HCT116 (cell line): ENCODE measurements at regions not wholly inside any gene's neighbourhood (a gene's known extent, or its start where the extent isn't known, plus 50 kb on each side); places are given as distances from the start of the nearest gene placed in this dataset.

Experiments
- ATAC-seq: fragments of 200-7000 bp; cut with Tn5 transposase; 2 replicates; pipeline ENCODE4 v1.9.1; 2020; ENCODE audit warnings: mild to moderate bottlenecking, moderate library complexity
- BruUV-seq: library from RNA; stranded (reverse); fragments of 400-500 nt; replicated peaks from 2 replicates; lab custom pipeline; 2021; lab: Mats Ljungman, UMichigan
- CTCF ChIA-PET: fragments of 300-600 bp; sonication (Branson Sonifier 250); formaldehyde crosslinking; loops from one replicate; lab custom pipeline; 2021; ENCODE audit warnings: antibody characterized with exemption; lab: Charles Lee
- POLR2A ChIA-PET: fragments of 300-600, 350-600 bp; sonication (Branson Sonifier 250); formaldehyde crosslinking; loops from one replicate; lab custom pipeline; 2021; ENCODE audit warnings: antibody characterized with exemption; lab: Charles Lee
- RAD21 ChIA-PET, 2 experiments: fragments of 300-600 bp; sonication (Branson Sonifier 250); formaldehyde crosslinking; loops; one replicate each; lab custom pipeline; 2023; ENCODE audit warnings: low total read pairs in 2 of 2; ENCODE audit not compliant: uncharacterized antibody in 2 of 2, unreplicated experiment in 2 of 2, low non-redundant PET in 1 of 2; lab: Charles Lee
- DNase-seq: peaks from one replicate; pipeline ENCODE4 v3.0.0-alpha.2; 2010; ENCODE audit warnings: low read depth, low spot score
- H2AFZ ChIP-seq: fragments of 200-600 bp; shearing (Covaris generic), sonication (generic); 2 replicates; pipeline ENCODE4 v1.6.1; 2017; ENCODE audit warnings: low read depth, mixed run types, mixed read lengths, antibody characterized with exemption, low read length; ENCODE audit not compliant: poor library complexity, severe bottlenecking
- H3K27ac ChIP-seq: 2 replicates; pipeline ENCODE4 v1.5.1; 2012; ENCODE audit warnings: low read depth, low read length
- H3K27me3 ChIP-seq: fragments of 200-600 bp; sonication (generic); 2 replicates; pipeline ENCODE4 v1.6.1; 2016; ENCODE audit warnings: mixed run types, low read length, mixed read lengths; ENCODE audit not compliant: insufficient read depth
- H3K36me3 ChIP-seq, 2 experiments: fragments of 200-500 bp in 1 of 2; fragments of 200-600 bp in 1 of 2; sonication (Bioruptor generic) in 1 of 2; sonication (generic) in 1 of 2; 2 replicates each; pipeline versions ENCODE4 v1.5.1 to v1.6.1; 2014 to 2016; ENCODE audit warnings: low read length in 2 of 2, inconsistent platforms in 1 of 2, mixed read lengths in 1 of 2, mixed run types in 1 of 2; ENCODE audit not compliant: insufficient read depth in 2 of 2, control insufficient read depth in 1 of 2
- H3K4me1 ChIP-seq, 2 experiments: fragments of 200-600 bp in 1 of 2; sonication (generic) in 1 of 2; 2 replicates each; pipeline versions ENCODE4 v1.5.1 to v1.6.1; 2012 to 2017; ENCODE audit warnings: low read length in 2 of 2, inconsistent platforms in 1 of 2, mild to moderate bottlenecking in 1 of 2, mixed read lengths in 1 of 2, mixed run types in 1 of 2, moderate library complexity in 1 of 2; ENCODE audit not compliant: insufficient read depth in 2 of 2, control insufficient read depth in 1 of 2
- H3K4me2 ChIP-seq: fragments of 200-600 bp; sonication (generic); 2 replicates; pipeline ENCODE4 v1.6.1; 2017; ENCODE audit warnings: mixed run types, low read length, mixed read lengths
- H3K4me3 ChIP-seq, 2 experiments: fragments of 200-600 bp in 1 of 2; sonication (generic) in 1 of 2; replicated peaks in 1 of 2; 2 replicates each; pipeline ENCODE4 v1.5.1; 2011 to 2016; ENCODE audit warnings: low read length in 2 of 2, control low read depth in 1 of 2, low read depth in 1 of 2, mild to moderate bottlenecking in 1 of 2, mixed read lengths in 1 of 2, mixed run types in 1 of 2
- H3K79me2 ChIP-seq: fragments of 200-600 bp; sonication (generic); 2 replicates; pipeline ENCODE4 v1.6.1; 2017; ENCODE audit warnings: mild to moderate bottlenecking, mixed run types, low read length, moderate library complexity, mixed read lengths; ENCODE audit not compliant: insufficient read depth
- H3K9ac ChIP-seq: fragments of 200-600 bp; sonication (generic); 2 replicates; pipeline ENCODE4 v1.6.1; 2016; ENCODE audit warnings: low read length, mixed read lengths
- H3K9me2 ChIP-seq: fragments of 200-600 bp; sonication (generic), shearing (Covaris generic); 2 replicates; pipeline ENCODE4 v1.6.1; 2017; ENCODE audit warnings: mixed run types, mild to moderate bottlenecking, moderate library complexity; ENCODE audit not compliant: insufficient read depth
- H3K9me3 ChIP-seq, 2 experiments: fragments of 200-500 bp in 1 of 2; fragments of 200-600 bp in 1 of 2; sonication (Bioruptor generic) in 1 of 2; sonication (generic) in 1 of 2; 2 replicates each; pipeline ENCODE4 v1.6.1; 2014 to 2017; ENCODE audit warnings: low read length in 2 of 2, mixed read lengths in 2 of 2, inconsistent platforms in 1 of 2, low read depth in 1 of 2, mild to moderate bottlenecking in 1 of 2, mixed run types in 1 of 2, moderate library complexity in 1 of 2; ENCODE audit not compliant: control insufficient read depth in 1 of 2, insufficient read depth in 1 of 2
- H4K20me1 ChIP-seq: fragments of 200-600 bp; sonication (generic), shearing (Covaris generic); 2 replicates; pipeline ENCODE4 v1.6.1; 2017; ENCODE audit warnings: mixed run types, mild to moderate bottlenecking, moderate library complexity; ENCODE audit not compliant: insufficient read depth
- CBX3 ChIP-seq: IDR thresholded peaks from 2 replicates; pipeline ENCODE4 v1.6.1; 2012; ENCODE audit warnings: low read depth
- CEBPB ChIP-seq: IDR thresholded peaks from 2 replicates; pipeline ENCODE4 v1.6.1; 2012; ENCODE audit warnings: low read depth
- CTCF ChIP-seq, 3 experiments: fragments of 200-600 bp in 1 of 3; sonication (generic) in 1 of 3; IDR thresholded peaks in 2 of 3; conservative IDR thresholded peaks in 1 of 3; 2 replicates each; pipeline ENCODE4 v1.5.1; 2012 to 2017; ENCODE audit warnings: low read depth in 2 of 3, low read length in 2 of 3, antibody characterized with exemption in 1 of 3, borderline replicate concordance in 1 of 3, control low read depth in 1 of 3, mild to moderate bottlenecking in 1 of 3, mixed read lengths in 1 of 3, mixed run types in 1 of 3, moderate library complexity in 1 of 3; ENCODE audit not compliant: insufficient read depth in 1 of 3
- POLR2A ChIP-seq: IDR thresholded peaks from 2 replicates; pipeline ENCODE4 v1.7.0; 2011; ENCODE audit warnings: borderline replicate concordance; ENCODE audit not compliant: insufficient read depth, insufficient read length; ENCODE audit errors: extremely low read depth
- POLR2AphosphoS5 ChIP-seq: IDR thresholded peaks from 2 replicates; pipeline ENCODE4 v1.6.1; 2011; ENCODE audit warnings: mild to moderate bottlenecking, low read depth, low read length, moderate library complexity
- SIN3A ChIP-seq: IDR thresholded peaks from 2 replicates; pipeline ENCODE4 v1.6.1; 2012; ENCODE audit warnings: low read depth
- TCF7L2 ChIP-seq: IDR thresholded peaks from 2 replicates; pipeline ENCODE4 v1.7.0; 2011; ENCODE audit warnings: borderline replicate concordance, inconsistent platforms; ENCODE audit not compliant: insufficient read depth, insufficient read length; ENCODE audit errors: extremely low read depth
- ZNF274 ChIP-seq: fragments of 200-500 bp; sonication (Bioruptor generic); IDR thresholded peaks from 2 replicates; pipeline ENCODE4 v1.6.1; 2014; ENCODE audit warnings: mild to moderate bottlenecking, low read depth, low read length, inconsistent platforms
- intact Hi-C: fragments of 100-400 bp; cut with micrococcal nuclease; formaldehyde crosslinking; loops from 2 replicates; pipeline ENCODE4 v1.10.0; 2022
- TF ChIP-seq, protein P1 (sequence below): IDR thresholded peaks from 2 replicates; pipeline ENCODE4 v1.6.1; 2012; ENCODE audit warnings: low read depth

GRCh38 chrX:87063642-87064041 is 454.0 kb upstream of the KLHL4 start:
- Histone ChIP-seq H3K4me2 (no peak overlapping the region), H3K4me3 (no peak overlapping the region), H3K9ac (no peak overlapping the region), H3K9me3 (no peaks in the 10 kb centered on the region), H2AFZ (no peak overlapping the region), H3K27ac (no peak overlapping the region), H3K79me2 (no peaks in the 10 kb centered on the region), H4K20me1 (no peaks in the 10 kb centered on the region), H3K27me3 (no peaks in the 10 kb centered on the region), H3K36me3 (no peaks in the 10 kb centered on the region), H3K9me2 (no peaks in the 10 kb centered on the region), H3K4me1 (no peaks in the 10 kb centered on the region)
- DNase-seq (no peak), ATAC-seq (no peak)
- RAD21 ChIA-PET = no interaction called here
- TF ChIP-seq CBX3 (no peak), POLR2AphosphoS5 (no peak), SIN3A (no peak), POLR2A (no peak), ZNF274 (no peak)
- CTCF ChIA-PET = no interaction called here
- no TSS peak for BruUV-seq
- intact Hi-C loops = no loop called here
- POLR2A ChIA-PET = no interaction called here

DNA sequence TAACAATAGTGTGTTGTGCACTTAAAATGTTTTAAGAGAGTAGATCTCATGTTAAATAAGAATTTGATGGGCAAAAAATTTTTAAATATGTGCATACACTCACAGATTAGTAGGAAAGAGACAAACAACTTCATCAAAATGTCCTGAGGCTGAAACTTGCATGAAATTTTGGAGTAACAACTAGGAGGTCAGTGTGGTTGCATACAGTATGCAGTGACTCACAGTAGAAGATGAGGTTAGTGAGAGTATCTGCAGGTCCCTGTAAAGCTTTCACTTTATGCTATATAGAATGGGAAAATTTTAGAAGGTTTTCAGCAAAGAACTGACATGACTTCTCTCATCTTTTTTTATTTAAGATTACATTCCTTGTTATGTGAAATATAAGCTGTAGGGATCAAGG is 453.1 kb upstream of the KLHL4 start:
- no peak for ATAC-seq
- TF ChIP-seq TCF7L2 = no peak
- no peak for TF ChIP-seq CTCF (IDR thresholded peaks at IDR 0.05 in 2 of 3, conservative IDR thresholded peaks at IDR 0.05 in 1 of 3; ENCODE audit: borderline replicate concordance in 1 of 3, insufficient read depth in 1 of 3, low read depth in 2 of 3, low read length in 2 of 3)
- no peak for TF ChIP-seq CEBPB
- TF ChIP-seq, protein P1, sequence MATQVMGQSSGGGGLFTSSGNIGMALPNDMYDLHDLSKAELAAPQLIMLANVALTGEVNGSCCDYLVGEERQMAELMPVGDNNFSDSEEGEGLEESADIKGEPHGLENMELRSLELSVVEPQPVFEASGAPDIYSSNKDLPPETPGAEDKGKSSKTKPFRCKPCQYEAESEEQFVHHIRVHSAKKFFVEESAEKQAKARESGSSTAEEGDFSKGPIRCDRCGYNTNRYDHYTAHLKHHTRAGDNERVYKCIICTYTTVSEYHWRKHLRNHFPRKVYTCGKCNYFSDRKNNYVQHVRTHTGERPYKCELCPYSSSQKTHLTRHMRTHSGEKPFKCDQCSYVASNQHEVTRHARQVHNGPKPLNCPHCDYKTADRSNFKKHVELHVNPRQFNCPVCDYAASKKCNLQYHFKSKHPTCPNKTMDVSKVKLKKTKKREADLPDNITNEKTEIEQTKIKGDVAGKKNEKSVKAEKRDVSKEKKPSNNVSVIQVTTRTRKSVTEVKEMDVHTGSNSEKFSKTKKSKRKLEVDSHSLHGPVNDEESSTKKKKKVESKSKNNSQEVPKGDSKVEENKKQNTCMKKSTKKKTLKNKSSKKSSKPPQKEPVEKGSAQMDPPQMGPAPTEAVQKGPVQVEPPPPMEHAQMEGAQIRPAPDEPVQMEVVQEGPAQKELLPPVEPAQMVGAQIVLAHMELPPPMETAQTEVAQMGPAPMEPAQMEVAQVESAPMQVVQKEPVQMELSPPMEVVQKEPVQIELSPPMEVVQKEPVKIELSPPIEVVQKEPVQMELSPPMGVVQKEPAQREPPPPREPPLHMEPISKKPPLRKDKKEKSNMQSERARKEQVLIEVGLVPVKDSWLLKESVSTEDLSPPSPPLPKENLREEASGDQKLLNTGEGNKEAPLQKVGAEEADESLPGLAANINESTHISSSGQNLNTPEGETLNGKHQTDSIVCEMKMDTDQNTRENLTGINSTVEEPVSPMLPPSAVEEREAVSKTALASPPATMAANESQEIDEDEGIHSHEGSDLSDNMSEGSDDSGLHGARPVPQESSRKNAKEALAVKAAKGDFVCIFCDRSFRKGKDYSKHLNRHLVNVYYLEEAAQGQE = no peak
- no peak overlapping the region for H3K4me3 ChIP-seq
- H3K9me2 ChIP-seq = no peaks in the 10 kb centered on the region
- H3K4me1 ChIP-seq = no peaks in the 10 kb centered on the region
- no peak for DNase-seq
- H3K36me3 ChIP-seq = no peaks in the 10 kb centered on the region
- BruUV-seq = no TSS peak
- H3K27me3 ChIP-seq = no peaks in the 10 kb centered on the region
- no peak overlapping the region for H2AFZ ChIP-seq
- H3K27ac ChIP-seq = no peak overlapping the region
- POLR2A ChIA-PET = no interaction called here
- no peak overlapping the region for H3K9ac ChIP-seq
- H3K4me2 ChIP-seq = no peak overlapping the region
- RAD21 ChIA-PET = no interaction called here
- CTCF ChIA-PET = no interaction called here
- intact Hi-C loops = no loop called here
- no peaks in the 10 kb centered on the region for H3K79me2 ChIP-seq
- no peaks in the 10 kb centered on the region for H4K20me1 ChIP-seq
- H3K9me3 ChIP-seq = no peaks in the 10 kb centered on the region
